ENCODE measurements at regions not wholly inside any gene's neighbourhood (a gene's known extent, or its start where the extent isn't known, plus 50 kb on each side); places are given as distances from the start of the nearest gene placed in this dataset.

DNA sequence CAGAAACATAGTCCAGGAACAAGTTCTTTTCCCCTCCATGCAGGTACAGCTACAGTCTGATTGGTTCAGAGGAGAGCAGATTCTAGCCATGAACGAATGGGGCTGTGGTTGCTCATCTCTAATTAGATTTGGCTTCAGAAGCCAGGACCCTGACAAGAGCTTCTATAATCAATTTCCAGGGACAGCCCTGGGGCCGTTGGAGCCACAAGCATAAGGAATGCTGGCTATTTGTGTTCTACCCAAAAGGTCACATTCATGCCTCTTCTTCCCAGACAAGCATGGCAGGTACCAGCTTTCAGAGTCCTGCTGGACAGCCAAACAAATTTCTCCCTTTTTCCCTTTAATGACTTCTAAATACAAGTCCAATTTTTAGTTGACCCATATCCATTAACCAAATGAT, 215.5 kb upstream of the LRTM1 start:
- TF ChIP-seq POLR2AphosphoS5 (IDR thresholded peaks at IDR 0.05; ENCODE audit: low read depth, low read length) (no peak), SIN3A (IDR thresholded peaks at IDR 0.05; ENCODE audit: borderline replicate concordance, insufficient read depth, low read length) (no peak), TAF1 (IDR thresholded peaks at IDR 0.05; ENCODE audit: borderline replicate concordance, insufficient read depth, low read length) (no peak)
- TF ChIP-seq, protein P1, sequence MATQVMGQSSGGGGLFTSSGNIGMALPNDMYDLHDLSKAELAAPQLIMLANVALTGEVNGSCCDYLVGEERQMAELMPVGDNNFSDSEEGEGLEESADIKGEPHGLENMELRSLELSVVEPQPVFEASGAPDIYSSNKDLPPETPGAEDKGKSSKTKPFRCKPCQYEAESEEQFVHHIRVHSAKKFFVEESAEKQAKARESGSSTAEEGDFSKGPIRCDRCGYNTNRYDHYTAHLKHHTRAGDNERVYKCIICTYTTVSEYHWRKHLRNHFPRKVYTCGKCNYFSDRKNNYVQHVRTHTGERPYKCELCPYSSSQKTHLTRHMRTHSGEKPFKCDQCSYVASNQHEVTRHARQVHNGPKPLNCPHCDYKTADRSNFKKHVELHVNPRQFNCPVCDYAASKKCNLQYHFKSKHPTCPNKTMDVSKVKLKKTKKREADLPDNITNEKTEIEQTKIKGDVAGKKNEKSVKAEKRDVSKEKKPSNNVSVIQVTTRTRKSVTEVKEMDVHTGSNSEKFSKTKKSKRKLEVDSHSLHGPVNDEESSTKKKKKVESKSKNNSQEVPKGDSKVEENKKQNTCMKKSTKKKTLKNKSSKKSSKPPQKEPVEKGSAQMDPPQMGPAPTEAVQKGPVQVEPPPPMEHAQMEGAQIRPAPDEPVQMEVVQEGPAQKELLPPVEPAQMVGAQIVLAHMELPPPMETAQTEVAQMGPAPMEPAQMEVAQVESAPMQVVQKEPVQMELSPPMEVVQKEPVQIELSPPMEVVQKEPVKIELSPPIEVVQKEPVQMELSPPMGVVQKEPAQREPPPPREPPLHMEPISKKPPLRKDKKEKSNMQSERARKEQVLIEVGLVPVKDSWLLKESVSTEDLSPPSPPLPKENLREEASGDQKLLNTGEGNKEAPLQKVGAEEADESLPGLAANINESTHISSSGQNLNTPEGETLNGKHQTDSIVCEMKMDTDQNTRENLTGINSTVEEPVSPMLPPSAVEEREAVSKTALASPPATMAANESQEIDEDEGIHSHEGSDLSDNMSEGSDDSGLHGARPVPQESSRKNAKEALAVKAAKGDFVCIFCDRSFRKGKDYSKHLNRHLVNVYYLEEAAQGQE (IDR thresholded peaks at IDR 0.05; ENCODE audit: insufficient read depth in 1 of 2, low read depth in 2 of 2, low read length in 2 of 2), result no peak
